HG03439 (cell line): ENCODE measurements at regions not wholly inside any gene's neighbourhood (a gene's known extent, or its start where the extent isn't known, plus 50 kb on each side); places are given as distances from the start of the nearest gene placed in this dataset.
"Not testable (repeated sequence)": the region's sequence is repeated elsewhere in the genome, so short reads cannot be mapped to it uniquely, and the experiment has no call there.

Source experiments
- ATAC-seq: cut with Tn5 transposase; IDR thresholded peaks from one replicate; pipeline ENCODE4 v1.9.1; 2021; ENCODE audit warnings: mild to moderate bottlenecking, moderate library complexity; ENCODE audit not compliant: unreplicated experiment

DNA sequence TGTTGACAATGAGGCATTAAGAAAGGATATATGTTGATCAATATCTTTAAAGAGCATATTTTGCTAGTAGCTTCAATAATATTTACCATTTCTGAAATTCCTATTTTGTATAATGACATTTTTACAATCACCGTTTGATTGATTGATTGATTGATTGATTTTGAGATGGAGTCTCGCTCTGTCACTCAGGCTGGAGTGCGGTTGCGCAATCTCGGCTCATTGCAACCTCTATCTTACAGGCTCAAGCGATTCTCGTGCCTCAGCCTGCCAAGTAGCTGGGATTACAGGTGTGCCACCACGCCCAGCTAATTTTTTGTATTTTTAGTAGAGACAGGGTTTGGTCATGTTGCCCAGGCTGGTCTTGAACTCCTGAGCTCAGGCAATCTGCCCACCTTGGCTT is 150.9 kb upstream of the TEX13D start:
- not testable (repeated sequence) for ATAC-seq

DNA sequence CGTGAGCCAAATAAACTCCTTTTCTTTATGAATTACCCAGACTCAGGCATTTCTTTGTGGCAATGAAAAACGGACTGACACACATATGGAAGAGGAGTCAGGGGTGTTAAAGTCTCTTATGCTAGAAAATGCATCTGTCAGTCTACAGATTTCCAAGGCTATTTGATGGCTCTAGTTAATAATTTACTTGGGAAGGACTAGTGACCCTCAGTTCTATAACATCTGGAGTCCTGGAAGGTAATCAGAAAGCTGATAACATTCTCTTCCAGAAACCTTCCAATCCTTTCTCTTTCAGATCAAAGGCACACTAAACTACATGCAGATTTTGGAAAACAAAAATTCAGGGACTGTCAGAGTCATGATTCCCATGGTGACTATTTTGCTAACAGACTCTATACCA is 142.0 kb upstream of the TEX13D start:
- ATAC-seq: no peak

DNA sequence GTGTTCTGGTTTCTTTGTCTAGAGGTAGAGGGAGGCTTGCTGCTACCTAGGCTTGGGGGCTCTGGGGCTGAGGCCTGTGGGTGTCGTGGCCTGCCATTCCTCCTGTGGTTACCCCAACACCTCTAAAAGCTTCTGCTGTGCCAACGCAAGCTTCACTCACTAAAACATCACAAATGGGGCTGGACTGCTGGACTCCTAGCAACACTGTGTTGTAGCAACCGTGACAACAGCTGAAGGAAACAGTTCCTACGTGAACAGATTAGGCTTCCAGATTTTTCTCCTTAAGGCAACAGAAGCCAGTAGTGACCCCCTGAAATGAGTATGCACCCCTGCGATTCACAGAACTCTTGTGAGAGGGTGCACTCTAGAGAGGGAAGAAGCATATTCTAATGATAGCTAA is 138.3 kb upstream of the TEX13D start:
- ATAC-seq: no peak

DNA sequence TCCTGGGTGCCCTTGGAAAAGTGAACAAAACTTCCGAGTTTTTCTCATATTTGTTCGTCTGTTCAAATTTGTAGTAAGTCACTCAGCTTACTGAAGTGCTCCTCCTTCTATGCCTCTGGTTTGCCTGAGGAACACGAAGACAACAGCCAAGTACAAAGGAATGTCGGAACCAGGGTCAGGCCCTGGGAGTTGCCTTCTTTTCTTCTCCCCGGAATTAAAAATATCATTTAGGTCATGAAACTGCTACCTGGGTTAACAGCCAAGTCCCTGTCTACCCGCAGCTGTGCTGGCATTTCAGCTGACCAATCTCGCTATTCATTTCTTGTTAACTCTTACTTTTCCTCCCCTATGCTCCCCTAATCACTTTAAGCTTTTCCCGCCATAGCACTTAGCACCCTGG is 137.6 kb upstream of the TEX13D start:
- ATAC-seq: no peak

DNA sequence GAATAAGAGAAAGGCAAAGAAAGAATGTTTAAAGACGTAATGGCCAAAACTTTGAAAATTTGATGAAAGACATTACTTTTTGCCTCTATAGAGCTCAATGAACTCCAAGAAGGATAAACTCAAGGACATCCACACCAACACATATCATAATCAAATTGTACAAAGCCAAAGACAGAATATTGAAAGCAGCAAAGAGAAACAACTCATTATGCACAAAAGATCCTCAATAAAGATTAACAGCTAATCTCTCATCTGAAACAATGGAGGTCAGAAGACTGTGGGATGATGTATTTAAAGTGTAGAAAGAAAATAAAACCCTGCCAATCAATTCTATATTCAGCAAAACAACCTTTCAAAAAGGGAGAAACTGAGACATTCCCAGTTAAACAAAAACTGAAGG is 129.1 kb upstream of the TEX13D start:
- ATAC-seq: no peak

DNA sequence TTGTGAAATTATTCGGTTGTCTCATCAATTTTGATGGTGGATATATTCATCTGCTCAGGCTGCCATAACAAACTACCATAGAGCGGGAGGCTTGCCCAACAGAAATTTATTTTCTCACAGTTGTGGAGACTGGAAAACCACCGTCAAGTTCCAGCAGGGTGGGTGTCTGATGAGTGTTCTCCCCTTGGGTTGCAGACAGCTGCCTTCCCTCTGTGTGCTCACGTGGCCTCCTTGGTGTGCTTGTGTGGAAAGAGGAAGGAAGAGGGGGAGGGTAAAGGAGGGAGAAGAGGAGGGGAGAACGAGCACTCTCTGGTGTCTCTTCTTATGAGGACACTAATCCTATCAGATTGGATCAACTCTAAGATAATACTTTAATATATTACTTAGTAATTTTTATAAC is 123.8 kb upstream of the TEX13D start:
- no peak for ATAC-seq

DNA sequence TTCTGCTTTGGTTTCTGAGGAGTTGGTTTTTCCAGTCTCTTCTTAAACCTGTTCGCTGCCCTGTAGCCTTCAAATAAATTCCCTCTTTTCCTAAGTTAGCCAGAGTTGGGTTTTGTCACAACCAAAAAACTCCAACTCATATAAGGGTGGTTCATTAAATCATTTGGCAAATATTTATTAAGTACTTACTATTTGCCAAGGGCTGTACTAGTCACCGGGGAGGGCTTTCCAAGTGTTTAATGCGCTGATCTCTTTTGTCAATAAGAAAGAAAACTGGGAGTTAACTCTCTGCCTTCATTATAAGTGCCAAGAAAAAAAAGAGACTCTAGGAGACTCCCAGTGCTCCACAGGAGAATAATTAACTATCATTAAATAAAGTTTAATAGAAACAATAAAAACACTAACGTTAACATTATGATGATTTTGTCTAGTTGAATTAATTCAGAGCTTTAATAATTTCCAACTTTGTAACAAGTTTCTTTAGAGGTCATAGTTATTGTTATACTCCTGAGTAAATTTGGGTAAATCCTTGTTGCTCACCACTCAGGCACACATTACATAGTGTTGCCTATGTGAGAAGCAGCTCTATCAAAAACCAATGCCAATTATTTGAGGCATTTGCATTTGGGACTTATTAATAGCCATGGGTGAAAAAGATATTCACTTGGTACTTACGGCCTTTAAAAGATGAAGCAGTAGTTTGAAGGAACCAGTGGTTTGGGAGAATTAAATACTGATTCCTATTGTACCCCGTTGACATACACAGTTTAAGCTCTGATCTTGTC is 122.5 kb upstream of the TEX13D start:
- ATAC-seq: no peak

DNA sequence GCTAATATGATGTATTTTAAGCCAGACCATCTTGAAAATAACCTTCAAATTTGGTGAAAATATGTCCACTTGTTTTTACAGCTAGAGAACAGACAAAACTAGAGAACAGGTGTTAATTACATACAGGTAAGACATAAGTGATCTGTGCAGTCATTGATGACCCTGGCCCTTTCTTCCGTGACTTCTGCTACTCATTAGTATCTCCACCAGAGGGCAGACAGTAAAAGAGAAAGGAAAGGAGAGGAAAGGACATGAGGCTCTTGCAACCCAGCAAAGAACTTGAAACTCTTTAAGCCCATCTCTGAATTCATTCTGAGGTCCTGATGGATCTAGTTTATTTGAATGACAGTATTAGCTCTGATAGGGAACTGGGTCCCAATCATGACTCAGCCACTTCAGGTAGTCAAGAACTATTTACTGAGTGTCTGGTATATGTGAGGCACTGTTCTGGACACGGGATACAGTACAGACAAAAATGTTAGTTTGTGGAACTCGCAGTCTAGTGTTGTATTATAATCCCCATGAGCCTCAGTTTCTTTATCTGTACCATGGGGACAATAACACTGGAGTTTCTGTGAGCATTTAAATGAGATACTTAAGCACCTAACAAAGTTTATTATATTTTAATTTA is 121.0 kb upstream of the TEX13D start:
- ATAC-seq: peak; percentile 56

DNA sequence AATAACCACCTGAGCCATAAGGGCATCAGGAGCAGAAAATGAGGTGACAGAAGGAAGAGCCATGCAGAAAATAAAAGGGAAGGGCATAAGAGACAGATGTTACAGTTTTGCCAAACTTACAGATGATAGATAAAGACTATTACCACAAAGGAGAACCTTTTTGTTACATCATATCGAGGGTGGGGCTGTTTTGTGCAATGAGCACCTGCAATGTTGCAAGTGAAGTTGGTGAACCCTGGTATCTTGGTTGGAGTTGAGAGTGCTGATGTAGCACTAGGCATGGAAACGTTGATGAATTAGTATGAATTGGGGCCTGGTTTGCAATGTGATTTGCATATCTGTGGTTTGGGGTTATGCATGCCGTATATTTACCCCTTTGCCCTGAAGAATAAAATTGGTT is 119.8 kb upstream of the TEX13D start:
- no peak for ATAC-seq

DNA sequence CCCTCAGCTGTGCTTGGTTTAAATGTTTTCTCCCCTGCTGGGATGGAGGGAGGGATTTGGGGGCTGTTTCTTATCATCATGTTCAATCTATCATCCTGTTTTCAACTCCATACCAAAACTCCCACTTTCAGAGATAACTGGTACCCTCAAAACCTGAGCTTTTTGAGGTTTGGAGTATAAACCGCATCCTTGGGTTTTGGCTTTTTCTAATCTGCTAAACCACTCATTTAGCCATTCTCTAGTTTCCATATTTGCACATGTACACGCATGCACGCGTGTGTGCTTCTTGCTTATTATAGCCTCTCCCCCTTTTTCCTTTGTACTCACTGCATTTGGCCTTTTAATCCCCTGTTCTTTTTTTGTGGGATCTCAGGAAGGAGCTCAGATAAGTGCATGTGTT is 116.7 kb upstream of the TEX13D start:
- ATAC-seq: no peak

DNA sequence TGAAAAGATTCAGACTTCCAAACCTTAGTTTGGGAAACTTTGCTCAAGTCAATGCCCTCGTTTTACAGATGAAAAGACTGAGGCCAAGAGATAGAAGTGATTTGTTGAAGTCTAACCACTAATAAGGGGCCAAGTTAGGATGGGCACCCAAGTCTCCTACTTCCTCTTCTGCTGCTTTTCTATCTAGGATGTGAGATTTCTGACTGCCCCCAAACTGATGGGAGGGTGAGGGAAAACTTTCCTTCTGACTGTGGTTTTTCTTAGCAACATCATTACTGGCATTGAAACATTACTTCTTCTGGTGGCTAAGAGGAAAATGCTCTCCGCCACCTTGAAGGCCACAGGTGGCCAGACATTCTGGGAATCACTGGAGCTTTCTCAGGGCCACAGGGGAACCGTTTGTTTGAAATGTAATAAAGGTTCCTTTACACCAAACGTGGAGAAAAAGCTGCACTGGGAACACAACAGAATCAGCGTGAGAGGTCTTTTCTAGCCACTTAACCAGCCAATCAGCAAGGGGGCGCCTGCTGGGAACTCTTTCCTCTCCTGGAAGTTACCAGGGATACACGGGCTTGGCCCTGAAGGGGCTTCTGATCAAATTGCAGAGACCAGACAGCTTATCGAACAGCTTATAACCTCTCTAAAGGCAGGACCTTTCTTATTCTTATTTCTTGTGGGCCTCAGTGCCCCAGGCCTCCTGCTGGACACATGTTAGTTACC is 115.9 kb upstream of the TEX13D start:
- no peak for ATAC-seq

DNA sequence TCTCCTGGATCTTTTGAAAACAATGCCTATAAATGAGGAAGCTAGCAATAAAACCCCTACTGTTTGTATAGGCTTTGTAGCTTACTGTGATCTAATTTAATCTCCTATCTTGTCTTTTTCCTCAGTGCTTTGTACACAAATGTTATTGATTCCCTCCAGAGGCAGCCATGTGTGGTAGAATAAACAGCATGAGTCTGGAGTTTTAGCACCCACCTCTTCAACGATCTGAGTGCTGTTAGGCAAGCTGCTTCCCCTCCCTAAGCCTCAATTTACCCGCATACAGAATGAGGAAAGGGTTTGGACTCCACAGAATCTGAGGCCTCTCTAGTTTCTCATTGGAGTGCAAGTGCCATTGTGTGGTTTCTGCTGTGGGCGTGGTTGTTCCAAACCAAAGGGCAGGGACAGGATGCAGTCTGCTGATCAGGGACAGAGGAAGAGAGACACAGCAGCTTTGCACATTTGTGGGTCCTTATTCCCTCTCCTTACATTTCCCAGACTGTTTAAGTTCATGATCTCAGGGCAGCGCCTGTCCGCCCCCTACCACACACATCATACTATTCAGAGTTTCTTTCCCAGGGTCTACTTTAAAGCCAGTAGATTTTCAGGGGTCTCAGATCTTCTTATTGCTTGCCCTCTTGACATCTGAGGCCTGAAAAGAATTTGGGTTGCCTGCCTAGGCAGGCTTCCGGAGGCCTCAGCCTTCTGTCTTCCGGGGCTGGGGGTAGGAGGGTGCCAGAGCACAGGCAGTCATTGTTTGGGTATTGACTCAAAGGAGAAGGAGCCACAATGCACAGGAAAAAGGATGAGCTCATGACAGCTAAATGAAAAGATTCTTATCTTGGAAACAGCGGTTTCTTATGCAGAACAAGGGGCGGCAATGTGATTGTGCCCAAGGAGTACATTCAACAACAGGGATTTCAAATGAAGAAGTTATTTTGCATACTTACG is 114.9 kb upstream of the TEX13D start:
- ATAC-seq: no peak

DNA sequence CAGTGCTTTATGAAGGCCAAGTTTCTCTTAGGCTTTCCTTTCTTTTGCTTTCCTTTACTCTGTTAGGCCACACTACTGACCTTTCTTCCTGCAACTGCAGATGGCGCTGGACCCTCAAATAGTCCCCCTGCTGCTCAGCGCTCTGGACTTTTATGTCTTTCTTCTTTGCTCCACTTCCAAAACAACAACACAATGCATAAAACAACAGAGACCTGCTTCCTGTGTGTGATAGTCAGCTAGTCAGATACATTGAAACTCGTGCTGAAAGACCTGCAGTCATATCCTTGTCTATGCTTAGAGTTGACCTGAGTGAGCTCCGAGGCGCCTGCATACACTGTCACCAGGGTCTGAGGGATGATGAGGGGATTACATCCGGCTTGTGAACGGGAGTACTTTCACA is 108.9 kb upstream of the TEX13D start:
- no peak for ATAC-seq

DNA sequence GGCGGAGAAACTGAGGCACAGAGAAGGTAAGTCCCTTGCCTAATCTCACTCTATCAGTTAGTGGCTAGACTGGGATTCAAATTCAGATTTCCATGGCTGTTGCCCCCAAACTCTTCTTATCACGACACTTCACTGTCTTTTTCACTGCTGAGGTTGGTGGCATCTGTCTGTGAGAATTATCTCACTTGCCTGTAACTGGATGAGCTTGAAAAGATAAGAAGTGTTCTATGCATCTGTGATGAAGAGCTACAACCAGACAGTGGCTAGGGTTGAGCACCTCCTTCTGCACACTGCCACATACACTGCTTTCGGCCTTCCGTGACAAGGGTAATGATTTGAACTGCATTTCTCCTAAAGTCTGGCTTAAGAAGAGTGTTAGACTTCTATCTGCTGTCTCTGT is 107.9 kb upstream of the TEX13D start:
- ATAC-seq: no peak

DNA sequence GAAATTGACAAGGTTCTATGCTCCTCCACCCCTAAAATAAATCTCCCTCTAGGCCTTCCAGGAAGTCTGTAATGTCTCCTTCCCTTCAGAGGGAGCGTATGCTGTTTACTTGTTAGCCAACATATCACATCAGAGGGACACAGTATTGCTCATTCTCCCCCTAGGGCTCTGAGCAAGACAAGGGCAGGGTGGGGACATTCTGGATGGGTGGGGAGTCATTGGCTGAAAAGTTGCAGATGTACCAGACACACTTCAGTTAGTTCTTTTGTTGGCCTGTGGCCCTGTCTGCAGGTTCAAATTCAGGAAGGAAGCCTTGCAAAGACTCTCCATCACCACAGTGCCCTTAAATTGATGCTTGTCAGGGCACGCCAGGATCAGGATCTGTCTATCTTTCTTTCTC is 106.3 kb upstream of the TEX13D start:
- no peak for ATAC-seq

DNA sequence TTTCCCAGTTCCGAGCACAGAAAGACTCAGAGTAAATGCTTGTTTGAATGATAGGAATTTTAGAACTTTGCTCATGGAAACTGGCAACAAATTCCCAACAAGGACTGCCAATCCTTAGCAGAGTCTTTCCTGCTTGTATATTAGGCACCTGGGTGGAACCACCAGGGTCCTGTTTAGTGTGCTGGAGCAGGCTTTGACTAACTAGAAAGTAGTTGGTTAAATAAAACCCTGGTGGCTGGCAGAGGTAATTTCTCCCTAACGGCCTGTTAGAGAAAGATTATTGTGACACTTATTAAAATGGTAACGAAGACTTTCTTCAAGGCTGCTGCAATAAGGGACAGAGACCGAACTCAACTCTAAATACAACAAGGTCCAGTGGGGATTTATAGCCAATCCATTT is 103.6 kb upstream of the TEX13D start:
- no peak for ATAC-seq

DNA sequence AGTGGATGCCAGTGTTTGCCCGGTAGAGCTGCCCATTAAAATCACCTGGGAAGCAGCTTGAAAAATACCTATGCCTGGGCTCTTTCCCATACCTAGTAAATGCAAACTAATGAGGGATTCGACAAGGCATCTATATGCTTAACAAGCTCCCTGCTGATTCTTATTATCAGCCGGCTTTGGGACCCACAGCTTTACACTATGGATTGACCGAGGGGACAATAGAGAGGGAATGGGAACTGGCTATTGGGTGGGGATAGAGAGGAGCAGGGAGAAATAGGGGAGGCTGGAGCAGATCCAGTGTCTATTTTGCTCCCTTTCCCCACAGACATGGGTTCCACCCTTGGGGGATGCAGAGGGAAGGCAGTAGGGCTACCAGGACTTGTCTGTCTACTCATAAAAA is 103.1 kb upstream of the TEX13D start:
- ATAC-seq: no peak

DNA sequence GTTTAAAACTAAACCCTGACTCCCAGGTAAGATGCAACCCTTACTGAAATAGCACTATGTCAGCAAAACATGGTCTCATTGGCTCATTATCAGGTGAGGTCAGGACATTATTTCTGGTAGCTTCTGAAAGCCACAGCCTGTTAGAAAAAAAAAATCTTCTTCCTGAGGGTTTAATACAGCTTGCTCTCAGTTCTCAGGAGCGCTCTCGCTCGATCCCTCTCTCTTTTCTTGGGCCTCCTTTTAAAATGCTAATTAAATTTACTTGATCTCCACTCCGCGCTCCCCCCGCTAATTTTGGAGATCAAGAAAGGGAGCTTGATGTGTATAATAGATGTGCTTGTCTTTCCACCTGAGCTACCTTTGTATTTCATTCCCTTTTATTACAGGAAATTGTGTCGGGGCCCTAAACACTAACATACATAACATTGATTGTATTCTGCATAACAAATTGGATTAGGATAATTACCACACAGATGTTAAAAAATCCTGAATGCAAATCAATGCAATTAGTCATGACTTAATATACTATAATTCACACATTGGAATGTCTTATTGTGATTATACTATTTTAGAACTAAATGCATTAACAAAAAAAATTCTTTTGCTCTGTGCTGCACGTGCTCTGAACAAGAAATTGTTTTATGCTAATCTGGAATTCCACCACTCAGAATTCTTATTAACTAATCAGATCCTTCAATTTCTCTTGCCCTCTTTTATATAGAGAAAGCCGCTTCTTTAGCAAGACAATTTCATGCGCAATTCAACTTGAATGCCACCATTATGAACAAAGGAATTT is 101.6 kb upstream of the TEX13D start:
- ATAC-seq: no peak

DNA sequence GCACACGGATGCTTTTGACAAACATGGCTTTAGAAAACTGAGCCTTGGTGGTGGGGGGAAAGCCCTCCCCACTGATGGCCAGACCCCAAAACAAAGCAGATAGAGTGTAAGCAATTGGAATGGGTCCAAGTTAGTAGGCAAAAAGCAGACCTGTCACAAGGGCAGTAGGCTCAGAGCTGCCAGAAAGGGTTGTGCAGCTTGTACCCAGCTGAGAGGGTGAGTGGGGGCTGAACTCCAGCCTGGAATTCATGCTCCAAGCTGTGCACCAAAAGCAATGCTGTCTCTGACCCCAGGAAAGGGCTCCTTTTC is 101.1 kb upstream of the TEX13D start:
- no peak for ATAC-seq

DNA sequence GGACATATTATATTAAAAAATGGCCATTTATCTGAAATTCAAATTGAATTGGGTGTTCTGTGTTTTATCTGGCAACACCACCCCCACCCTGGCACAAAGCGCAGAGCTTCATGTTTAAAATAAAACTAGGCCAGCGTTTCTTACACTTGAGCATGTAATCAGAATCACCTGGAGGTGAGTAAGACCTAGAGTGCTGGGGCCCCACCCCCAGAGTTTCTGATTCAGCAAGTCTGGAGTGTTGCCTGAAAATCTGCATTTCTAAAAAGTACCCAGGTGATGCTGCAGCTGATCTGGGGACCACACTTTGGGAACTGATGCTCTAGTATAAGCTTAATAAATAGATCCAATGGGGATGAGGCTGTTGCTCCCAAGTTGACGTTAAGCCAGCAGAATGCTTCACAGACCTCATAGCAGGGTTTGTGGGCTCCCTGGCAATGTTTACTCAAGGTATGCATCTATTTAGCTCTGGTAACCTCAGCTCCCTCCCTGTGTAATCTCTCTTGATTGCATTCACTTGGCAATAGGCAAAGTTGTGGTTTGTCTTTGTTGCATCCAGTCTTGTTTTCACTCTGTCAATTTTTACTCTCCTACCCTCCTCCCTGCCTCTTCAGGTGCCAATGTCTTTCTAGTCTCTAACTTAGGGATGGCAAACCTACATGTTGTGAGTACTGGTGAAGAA is 99.8 kb upstream of the TEX13D start:
- ATAC-seq: peak; percentile 78
